ENCODE measurements at regions not wholly inside any gene's neighbourhood (a gene's known extent, or its start where the extent isn't known, plus 50 kb on each side); places are given as distances from the start of the nearest gene placed in this dataset.

DNA sequence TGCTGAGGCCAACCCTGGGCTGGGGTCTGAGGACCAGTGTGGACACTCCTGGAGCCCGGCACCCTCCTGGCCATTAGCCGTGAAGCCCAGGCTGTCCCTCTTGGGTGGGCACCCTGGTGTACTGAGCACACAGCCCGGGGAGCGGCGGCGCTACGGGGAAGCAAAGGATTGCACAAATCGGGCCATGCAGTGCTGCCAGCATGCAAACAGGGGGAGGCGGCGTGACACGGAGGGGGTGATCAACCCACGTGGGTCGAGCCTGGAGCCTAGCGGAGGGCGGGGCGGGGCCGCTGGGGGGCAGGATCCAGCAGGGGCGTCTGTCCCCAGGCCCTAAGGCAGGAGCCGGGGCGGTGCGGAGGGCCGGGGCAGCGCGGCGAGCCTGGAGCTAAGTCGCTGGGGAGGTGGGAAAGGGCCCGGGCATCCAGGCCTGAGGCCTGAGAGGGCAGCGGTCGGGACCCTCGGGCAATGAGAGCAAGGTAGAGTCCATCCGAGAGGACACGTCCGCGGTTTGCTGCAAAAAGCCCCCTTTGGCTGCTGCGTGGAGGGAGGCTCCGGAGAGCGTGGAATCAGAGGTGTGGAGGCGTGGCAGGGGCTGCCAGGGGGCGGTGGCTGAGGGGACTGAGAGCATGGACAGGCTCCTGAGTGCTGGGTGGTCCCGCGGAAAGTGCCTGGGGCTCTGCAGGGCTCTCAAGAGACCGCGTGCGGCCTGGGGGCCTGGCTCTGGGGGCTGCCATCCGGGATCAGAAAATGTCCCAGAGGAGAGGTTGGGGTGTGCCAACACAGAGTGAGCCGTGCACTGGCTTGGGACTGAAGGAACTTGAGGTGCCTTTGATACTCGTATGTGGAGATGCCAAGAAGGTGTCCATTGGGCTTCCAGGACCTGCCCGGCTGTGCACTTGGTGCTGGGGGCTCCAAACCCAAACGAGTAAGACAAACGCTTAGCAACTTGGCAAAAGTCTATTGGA is 94.2 kb downstream of the BARX1 start:
- DNase-seq (ENCODE audit: extremely low read depth in 1 of 4, low spot score in 3 of 4) (peak in 2 of 4 experiments; percentile 20 to 26), FAIRE-seq (no peak), ATAC-seq (peak; percentile 50)
- TF ChIP-seq, protein P1, sequence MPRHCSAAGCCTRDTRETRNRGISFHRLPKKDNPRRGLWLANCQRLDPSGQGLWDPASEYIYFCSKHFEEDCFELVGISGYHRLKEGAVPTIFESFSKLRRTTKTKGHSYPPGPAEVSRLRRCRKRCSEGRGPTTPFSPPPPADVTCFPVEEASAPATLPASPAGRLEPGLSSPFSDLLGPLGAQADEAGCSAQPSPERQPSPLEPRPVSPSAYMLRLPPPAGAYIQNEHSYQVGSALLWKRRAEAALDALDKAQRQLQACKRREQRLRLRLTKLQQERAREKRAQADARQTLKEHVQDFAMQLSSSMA (CRISPR knock-in tag; IDR thresholded peaks at IDR 0.05), result no peak
- TF ChIP-seq CBX8 (IDR thresholded peaks at IDR 0.05; ENCODE audit: borderline replicate concordance, extremely low read depth, low read depth, low read length, poor library complexity, severe bottlenecking) (no peak), ZNF217 (CRISPR knock-in tag; IDR thresholded peaks at IDR 0.05) (no peak), ZBTB17 (CRISPR knock-in tag; IDR thresholded peaks at IDR 0.05) (no peak), NCOA4 (IDR thresholded peaks at IDR 0.05; ENCODE audit: partially characterized antibody) (no peak), ZNF24 (IDR thresholded peaks at IDR 0.05) (no peak)
- ChIA-PET POLR2A (no interaction called here), CTCF (ENCODE audit: low intra/inter-chr PET ratio) (no interaction called here)
- in situ Hi-C loops (cut with MboI), result no loop called here
- Histone ChIP-seq H3K79me2 (ENCODE audit: control insufficient read depth, insufficient read depth, low read length) (no peaks in the 10 kb centered on the region), H4K20me1 (replicated peaks; ENCODE audit: control insufficient read depth, insufficient read depth, low read length) (no peaks in the 10 kb centered on the region), H3K9ac (ENCODE audit: insufficient read depth in 1 of 2, low read depth in 2 of 2, low read length in 2 of 2) (no peak overlapping the region; a peak in 1 of 4 replicates), H3K9me3 (replicated peaks; ENCODE audit: control insufficient read depth, insufficient read depth, low read depth, low read length) (no peaks in the 10 kb centered on the region), H3K4me2 (ENCODE audit: insufficient read depth, low read length) (no peak overlapping the region), H2AFZ (ENCODE audit: low read depth, low read length) (no peak overlapping the region), H3K9me1 (ENCODE audit: control insufficient read depth, insufficient read depth, low read length) (peaks cover 3% of the 10 kb centered on the region), H3K4me1 (replicated peaks in 1 of 2; ENCODE audit: control insufficient read depth in 2 of 2, insufficient read depth in 2 of 2, low read length in 2 of 2) (peaks cover 0 to 7% of the 10 kb centered on the region in 2 experiments; a peak in 2 of 5 replicates), H3K27ac (ENCODE audit: extremely low read depth, low read depth, low read length) (no peak overlapping the region), H3K27me3 (ENCODE audit: control insufficient read depth in 2 of 2, insufficient read depth in 2 of 2, low read length in 2 of 2) (peaks cover 7 to 56% of the 10 kb centered on the region in 2 experiments), H3K36me3 (ENCODE audit: control insufficient read depth, insufficient read depth, low read length) (no peaks in the 10 kb centered on the region), H3K4me3 (no peak overlapping the region)
- BruUV-seq (replicated peaks), result no TSS peak
- 4% methylated on average over 31 of the region's 50 CpGs for WGBS (ENCODE audit: insufficient coverage, low coverage, missing lambda C conversion rate)
- intact Hi-C loops (cut with micrococcal nuclease), result no loop called here
